ENCODE measurements at regions not wholly inside any gene's neighbourhood (a gene's known extent, or its start where the extent isn't known, plus 50 kb on each side); places are given as distances from the start of the nearest gene placed in this dataset.
"Not testable (repeated sequence)": the region's sequence is repeated elsewhere in the genome, so short reads cannot be mapped to it uniquely, and the experiment has no call there.

GRCh38 chr15:30700006-30700597 is 74.2 kb downstream of the ARHGAP11B start:
- not testable (repeated sequence) for TF ChIP-seq CTCF (conservative IDR thresholded peaks at IDR 0.05; ENCODE audit: low read depth, low read length); EZH2 (IDR thresholded peaks at IDR 0.05; ENCODE audit: borderline replicate concordance, low read depth, low read length, poor library complexity, severe bottlenecking)

Measured in A673 (cell line).